Colonic mucosa (tissue), 4 donors: ENCODE measurements at regions not wholly inside any gene's neighbourhood (a gene's known extent, or its start where the extent isn't known, plus 50 kb on each side); places are given as distances from the start of the nearest gene placed in this dataset.
"Not testable (repeated sequence)": the region's sequence is repeated elsewhere in the genome, so short reads cannot be mapped to it uniquely, and the experiment has no call there.

Experiments used
- DNase-seq: peaks from one replicate; pipeline ENCODE4 v3.0.0-alpha.2; 2020
- H3K27ac ChIP-seq: fragments of 200-600 bp; one replicate; pipeline ENCODE4 v1.8.0; 2021
- H3K27me3 ChIP-seq: fragments of 200-600 bp; one replicate; pipeline ENCODE4 v1.8.0; 2021
- H3K36me3 ChIP-seq: fragments of 200-600 bp; one replicate; pipeline ENCODE4 v1.8.0; 2021
- H3K4me1 ChIP-seq: fragments of 200-600 bp; one replicate; pipeline ENCODE4 v1.8.0; 2021; ENCODE audit warnings: mild to moderate bottlenecking
- H3K4me3 ChIP-seq: fragments of 200-600 bp; one replicate; pipeline ENCODE4 v1.8.0; 2021
- H3K9ac ChIP-seq, 2 donors: one replicate each; pipeline ENCODE4 v1.7.0; 2013; ENCODE audit warnings: control low read depth in 2 of 2, low read depth in 2 of 2, low read length in 2 of 2
- H3K9me3 ChIP-seq: fragments of 200-600 bp; one replicate; pipeline ENCODE4 v1.8.0; 2021
- intact Hi-C: fragments of 100-400 bp; cut with DNase I; formaldehyde crosslinking; loops from one replicate; pipeline ENCODE4 v1.14.1; 2022
- TF ChIP-seq, protein P1 (sequence below): fragments of 200-600 bp; IDR thresholded peaks from one replicate; pipeline ENCODE4 v1.8.0; 2022; ENCODE audit warnings: antibody characterized with exemption, mild to moderate bottlenecking
- donor health status: healthy.
- donor health status: DM: no; HTN: no; CAD: no.
- donor health status: DM: no; HTN: no; CAD: no.

DNA sequence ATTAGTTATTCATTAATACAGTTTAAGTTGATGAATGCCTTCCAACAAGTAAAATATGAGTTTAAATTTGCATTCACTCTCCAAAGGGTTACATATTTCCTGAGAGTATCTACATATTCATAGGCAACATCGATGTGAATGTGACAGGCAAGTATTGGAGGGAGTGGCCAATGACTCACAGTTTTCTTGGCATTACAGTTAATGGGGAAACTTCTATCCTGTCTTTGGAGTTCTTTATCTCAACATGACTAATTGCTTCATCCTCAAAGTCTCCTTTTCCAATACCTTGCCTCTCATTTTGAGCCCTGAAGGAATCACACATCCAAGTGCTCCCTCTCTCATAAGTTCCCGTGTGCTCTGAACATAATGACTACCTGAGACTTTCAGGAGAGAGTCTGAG lies 439.7 kb upstream of the FRG2C start:
- no peaks in the 10 kb centered on the region for H3K36me3 ChIP-seq
- H3K9ac ChIP-seq, result no peak overlapping the region
- H3K27ac ChIP-seq, result no peak overlapping the region
- H3K27me3 ChIP-seq, result no peaks in the 10 kb centered on the region
- intact Hi-C loops, result no loop called here
- H3K9me3 ChIP-seq, result no peaks in the 10 kb centered on the region
- no peaks in the 10 kb centered on the region for H3K4me1 ChIP-seq
- DNase-seq, result no peak
- TF ChIP-seq, protein P1, sequence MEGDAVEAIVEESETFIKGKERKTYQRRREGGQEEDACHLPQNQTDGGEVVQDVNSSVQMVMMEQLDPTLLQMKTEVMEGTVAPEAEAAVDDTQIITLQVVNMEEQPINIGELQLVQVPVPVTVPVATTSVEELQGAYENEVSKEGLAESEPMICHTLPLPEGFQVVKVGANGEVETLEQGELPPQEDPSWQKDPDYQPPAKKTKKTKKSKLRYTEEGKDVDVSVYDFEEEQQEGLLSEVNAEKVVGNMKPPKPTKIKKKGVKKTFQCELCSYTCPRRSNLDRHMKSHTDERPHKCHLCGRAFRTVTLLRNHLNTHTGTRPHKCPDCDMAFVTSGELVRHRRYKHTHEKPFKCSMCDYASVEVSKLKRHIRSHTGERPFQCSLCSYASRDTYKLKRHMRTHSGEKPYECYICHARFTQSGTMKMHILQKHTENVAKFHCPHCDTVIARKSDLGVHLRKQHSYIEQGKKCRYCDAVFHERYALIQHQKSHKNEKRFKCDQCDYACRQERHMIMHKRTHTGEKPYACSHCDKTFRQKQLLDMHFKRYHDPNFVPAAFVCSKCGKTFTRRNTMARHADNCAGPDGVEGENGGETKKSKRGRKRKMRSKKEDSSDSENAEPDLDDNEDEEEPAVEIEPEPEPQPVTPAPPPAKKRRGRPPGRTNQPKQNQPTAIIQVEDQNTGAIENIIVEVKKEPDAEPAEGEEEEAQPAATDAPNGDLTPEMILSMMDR, result no peak
- no peak overlapping the region for H3K4me3 ChIP-seq

DNA sequence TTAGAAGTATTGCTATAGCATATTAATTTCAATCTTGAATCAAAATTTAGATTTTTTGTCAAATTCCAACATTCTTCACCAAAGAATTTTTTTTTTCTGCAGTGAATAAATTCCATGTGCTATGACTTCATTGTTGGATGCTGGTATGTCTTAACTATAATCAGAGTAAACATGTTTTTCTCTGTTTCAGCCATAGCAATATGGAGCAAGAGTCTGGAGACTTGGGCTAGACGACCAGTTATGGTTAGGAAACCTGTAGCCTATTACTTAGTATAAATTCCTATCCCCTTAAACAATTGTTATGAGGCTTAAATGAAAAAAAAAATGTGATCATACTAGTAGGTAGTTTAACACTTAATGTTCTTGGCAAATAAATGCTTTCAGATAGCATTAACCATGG lies 431.9 kb upstream of the FRG2C start:
- DNase-seq, result no peak
- Histone ChIP-seq H3K9ac (no peak overlapping the region), H3K4me1 (no peaks in the 10 kb centered on the region), H3K27me3 (no peaks in the 10 kb centered on the region), H3K27ac (no peak overlapping the region), H3K4me3 (no peak overlapping the region), H3K9me3 (no peaks in the 10 kb centered on the region), H3K36me3 (no peaks in the 10 kb centered on the region)
- TF ChIP-seq, protein P1, result no peak
- intact Hi-C loops, result no loop called here

DNA sequence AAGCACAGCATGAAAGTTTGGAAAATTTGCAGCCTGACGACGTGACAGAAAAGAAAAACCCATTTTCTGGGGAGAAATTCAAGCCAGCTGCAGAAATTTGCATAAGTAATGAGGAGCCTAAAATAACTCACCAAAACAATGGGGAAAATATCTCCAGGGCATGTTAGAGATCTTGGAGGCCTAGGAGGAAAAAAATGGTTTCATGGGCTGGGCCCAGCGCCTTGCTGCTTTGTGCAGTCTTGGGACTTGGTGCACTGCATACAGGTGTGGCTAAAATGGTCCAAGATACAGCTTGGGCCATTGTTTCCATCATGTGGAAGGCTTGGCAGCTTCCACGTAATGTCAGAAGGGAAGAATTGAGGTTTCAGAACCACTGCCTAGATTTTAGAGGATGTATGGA lies 428.5 kb upstream of the FRG2C start:
- Histone ChIP-seq H3K27me3 (no peaks in the 10 kb centered on the region), H3K9ac (no peak overlapping the region), H3K36me3 (no peaks in the 10 kb centered on the region), H3K4me1 (no peaks in the 10 kb centered on the region), H3K4me3 (no peak overlapping the region), H3K27ac (no peak overlapping the region), H3K9me3 (no peaks in the 10 kb centered on the region)
- DNase-seq, result no peak
- TF ChIP-seq, protein P1, result no peak
- intact Hi-C loops, result no loop called here

DNA sequence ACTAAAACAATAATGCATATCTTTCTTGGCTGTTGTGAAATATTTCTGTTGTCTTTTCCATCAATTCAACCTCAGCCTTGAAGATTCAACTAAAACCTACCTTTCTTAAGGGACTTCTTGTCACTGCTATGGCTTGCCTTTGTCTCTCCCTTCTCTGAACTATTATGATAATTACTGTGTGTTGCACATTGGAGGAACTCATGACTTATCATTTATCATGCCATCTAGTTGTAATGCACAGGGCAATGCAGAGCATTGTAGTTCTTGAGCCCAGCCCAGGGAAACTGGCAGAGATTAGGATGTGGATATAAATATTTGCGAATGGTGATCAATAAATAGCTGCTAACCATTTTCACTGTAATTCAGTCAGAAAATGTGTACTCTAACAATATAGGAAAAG lies 427.1 kb upstream of the FRG2C start:
- Histone ChIP-seq H3K36me3 (no peaks in the 10 kb centered on the region), H3K27ac (no peak overlapping the region), H3K9me3 (no peaks in the 10 kb centered on the region), H3K27me3 (no peaks in the 10 kb centered on the region), H3K4me3 (no peak overlapping the region), H3K4me1 (no peaks in the 10 kb centered on the region), H3K9ac (no peak overlapping the region)
- no peak for DNase-seq
- intact Hi-C loops, result no loop called here
- TF ChIP-seq, protein P1, result no peak

DNA sequence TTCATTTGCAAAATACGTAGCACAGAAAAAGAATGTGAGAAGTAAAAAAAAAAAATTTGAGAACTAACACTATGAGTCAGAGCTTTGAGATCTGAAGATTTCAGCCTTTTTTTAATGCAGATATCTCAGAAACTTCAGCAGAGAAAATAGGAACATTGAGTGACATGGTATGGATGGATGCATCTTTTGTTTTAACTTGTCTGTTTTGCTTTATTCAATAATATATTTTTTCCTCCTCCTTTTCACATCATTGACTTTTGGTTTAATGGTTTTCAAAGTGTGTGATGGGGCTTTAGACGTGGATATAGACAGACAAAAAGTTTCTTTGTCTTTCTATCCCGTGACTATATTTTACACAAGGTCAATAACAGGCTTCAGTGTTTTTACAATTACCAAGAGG lies 426.7 kb upstream of the FRG2C start:
- Histone ChIP-seq H3K27me3 (no peaks in the 10 kb centered on the region), H3K4me1 (no peaks in the 10 kb centered on the region), H3K9ac (no peak overlapping the region), H3K4me3 (no peak overlapping the region), H3K36me3 (no peaks in the 10 kb centered on the region), H3K27ac (no peak overlapping the region), H3K9me3 (no peaks in the 10 kb centered on the region)
- no peak for DNase-seq
- TF ChIP-seq, protein P1, result no peak
- intact Hi-C loops, result no loop called here

DNA sequence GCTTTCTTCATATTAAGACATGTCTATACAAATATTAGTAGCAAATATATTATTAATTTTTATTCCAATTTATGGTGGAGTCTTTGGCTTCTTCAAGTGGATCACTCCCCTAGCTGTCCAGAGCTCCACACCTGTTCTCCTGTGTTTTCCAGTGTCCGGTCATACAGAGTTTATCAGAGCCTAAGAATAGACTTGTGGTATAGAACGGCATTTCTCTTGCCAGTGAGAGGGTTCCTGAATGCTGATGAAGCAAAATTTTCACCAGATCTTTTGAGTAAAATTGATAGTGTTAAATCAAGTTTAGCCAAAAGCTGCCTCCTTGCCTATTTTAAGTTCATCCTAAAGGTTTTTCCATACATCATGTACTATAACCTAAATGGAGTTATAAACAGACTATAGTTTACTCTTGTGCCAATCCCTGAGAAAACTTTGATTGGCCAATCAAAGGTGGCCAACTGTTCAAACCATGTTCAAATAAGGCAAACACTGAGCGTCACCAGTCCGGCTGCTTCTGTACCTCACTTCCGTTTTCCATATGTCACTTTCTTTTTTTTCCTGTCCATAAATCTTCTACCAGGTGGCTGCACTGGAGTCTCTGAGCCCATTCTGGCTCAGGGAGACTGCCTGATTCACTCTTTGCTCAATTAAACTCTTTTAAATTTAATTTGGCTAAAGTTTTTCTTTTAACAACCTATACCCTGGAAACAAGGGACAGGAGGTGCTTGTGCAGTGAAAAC lies 422.7 kb upstream of the FRG2C start:
- H3K9me3 ChIP-seq, H3K27ac ChIP-seq, H3K36me3 ChIP-seq, H3K4me3 ChIP-seq, H3K4me1 ChIP-seq, H3K9ac ChIP-seq, intact Hi-C loops, H3K27me3 ChIP-seq, DNase-seq: not testable (repeated sequence)
